ENCODE measurements at regions not wholly inside any gene's neighbourhood (a gene's known extent, or its start where the extent isn't known, plus 50 kb on each side); places are given as distances from the start of the nearest gene placed in this dataset.

GRCh38 chr5:60336491-60336890 is 363.5 kb downstream of the DEPDC1B start:
- no peak for TF ChIP-seq SMC3 (IDR thresholded peaks at IDR 0.05; ENCODE audit: low read depth, low read length)
- no peak for TF ChIP-seq CTCF (conservative IDR thresholded peaks at IDR 0.05; ENCODE audit: low read depth, low read length)
- no peak for TF ChIP-seq MXI1 (IDR thresholded peaks at IDR 0.05; ENCODE audit: borderline replicate concordance, low read depth, low read length)
- TF ChIP-seq RAD21 (IDR thresholded peaks at IDR 0.05; ENCODE audit: low read length) = no peak
- no peak for TF ChIP-seq POLR2A (IDR thresholded peaks at IDR 0.05; ENCODE audit: low read depth, low read length)
- TF ChIP-seq RFX5 (IDR thresholded peaks at IDR 0.05; ENCODE audit: low read depth, low read length) = no peak
- TF ChIP-seq USF2 (IDR thresholded peaks at IDR 0.05; ENCODE audit: low read depth, low read length) = no peak
- TF ChIP-seq MAFK (IDR thresholded peaks at IDR 0.05; ENCODE audit: low read depth, low read length) = no peak
- TF ChIP-seq ELK1 (IDR thresholded peaks at IDR 0.05; ENCODE audit: borderline replicate concordance, low read depth, low read length) = no peak
- no peak for TF ChIP-seq FOS (IDR thresholded peaks at IDR 0.05; ENCODE audit: low read depth, low read length)
- no peak for TF ChIP-seq RCOR1 (IDR thresholded peaks at IDR 0.05; ENCODE audit: insufficient replicate concordance, low read length)
- no peak for TF ChIP-seq MAZ (IDR thresholded peaks at IDR 0.05; ENCODE audit: borderline replicate concordance, low read depth, low read length)
- no peak for TF ChIP-seq CHD1 (IDR thresholded peaks at IDR 0.05; ENCODE audit: low read depth, low read length)
- TF ChIP-seq CEBPB (IDR thresholded peaks at IDR 0.05; ENCODE audit: low read depth, low read length) = no peak
